ENCODE measurements at regions not wholly inside any gene's neighbourhood (a gene's known extent, or its start where the extent isn't known, plus 50 kb on each side); places are given as distances from the start of the nearest gene placed in this dataset.

GRCh38 chr5:163660486-163660885, 155.1 kb downstream of the MAT2B start:
- Mint-ChIP-seq H3K27me3 (ENCODE audit: low read depth in 3 of 3) (peaks cover 0 to 5% (median 0%) of the 10 kb centered on the region in 3 donors), H3K27ac (no peak overlapping the region), H3K4me3 (no peak overlapping the region), H3K9me3 (peaks cover 0 to 14% (median 3%) of the 10 kb centered on the region in 7 donors), H3K4me1 (peaks cover 25% of the 10 kb centered on the region), H3K36me3 (no peaks in the 10 kb centered on the region)
- H3K27me3 ChIP-seq (ENCODE audit: control insufficient read depth in 2 of 2, insufficient read depth in 2 of 2, low read length in 2 of 2) = no peaks in the 10 kb centered on the region
- DNase-seq = no peak
- intact Hi-C loops (cut with micrococcal nuclease) = no loop called here
- peaks cover 17 to 20% of the 10 kb centered on the region in 2 donors for H3K4me1 ChIP-seq (ENCODE audit: control insufficient read depth in 1 of 2, insufficient read depth in 2 of 2, low read length in 2 of 2)
- no peaks in the 10 kb centered on the region for H4K20me1 ChIP-seq (ENCODE audit: insufficient read depth, low read length)
- H3K36me3 ChIP-seq (replicated peaks in 1 of 2; ENCODE audit: control insufficient read depth in 1 of 2, insufficient read depth in 2 of 2, low read length in 2 of 2) = no peaks in the 10 kb centered on the region
- WGBS (ENCODE audit: insufficient coverage) = 100% methylated on average over 1 of the region's 1 CpG
- peaks cover 0 to 2% of the 10 kb centered on the region in 2 donors for H3K9me3 ChIP-seq (replicated peaks in 1 of 2; ENCODE audit: control insufficient read depth in 1 of 2, insufficient read depth in 1 of 2, low read length in 2 of 2)
- H3K9ac ChIP-seq (ENCODE audit: insufficient read depth, low read length, poor library complexity, severe bottlenecking) = no peak overlapping the region
- no peak overlapping the region for H3K4me3 ChIP-seq (replicated peaks in 1 of 3; ENCODE audit: low read depth in 2 of 3, low read length in 3 of 3)
- H3K4me2 ChIP-seq (replicated peaks; ENCODE audit: extremely low read depth, low read length, poor library complexity, severe bottlenecking) = no peak overlapping the region
- TF ChIP-seq CTCF (IDR thresholded peaks at IDR 0.05) = no peak
- H2AFZ ChIP-seq (ENCODE audit: insufficient read depth, low read depth, low read length, poor library complexity, severe bottlenecking) = no peak overlapping the region
- no peak overlapping the region for H3K27ac ChIP-seq (ENCODE audit: low read depth in 1 of 2, low read length in 2 of 2)
- no peaks in the 10 kb centered on the region for H3K79me2 ChIP-seq (ENCODE audit: insufficient read depth, low read length)

GRCh38 chr5:163661360-163661759, 155.9 kb downstream of the MAT2B start:
- WGBS (ENCODE audit: insufficient coverage) = 14% methylated on average over 1 of the region's 1 CpG

More at GRCh38 chr5:163661360-163661759, 155.9 kb downstream of the MAT2B start:
- DNase-seq = no peak
- H3K27ac Mint-ChIP-seq = peak overlapping the region in 2 of 7 donors; percentile 52 to 71
- intact Hi-C loops (cut with micrococcal nuclease) = no loop called here
- H3K4me1 Mint-ChIP-seq = peaks cover 25% of the 10 kb centered on the region
- no peaks in the 10 kb centered on the region for H3K36me3 Mint-ChIP-seq
- Histone ChIP-seq H3K36me3 (replicated peaks in 1 of 2; ENCODE audit: control insufficient read depth in 1 of 2, insufficient read depth in 2 of 2, low read length in 2 of 2) (no peaks in the 10 kb centered on the region), H2AFZ (ENCODE audit: insufficient read depth, low read depth, low read length, poor library complexity, severe bottlenecking) (no peak overlapping the region), H3K4me3 (replicated peaks in 1 of 3; ENCODE audit: low read depth in 2 of 3, low read length in 3 of 3) (no peak overlapping the region), H3K27ac (ENCODE audit: low read depth in 1 of 2, low read length in 2 of 2) (no peak overlapping the region), H3K4me2 (replicated peaks; ENCODE audit: extremely low read depth, low read length, poor library complexity, severe bottlenecking) (peak overlapping the region; percentile 1), H3K79me2 (ENCODE audit: insufficient read depth, low read length) (no peaks in the 10 kb centered on the region), H3K4me1 (ENCODE audit: control insufficient read depth in 1 of 2, insufficient read depth in 2 of 2, low read length in 2 of 2) (peaks cover 17 to 20% of the 10 kb centered on the region in 2 donors), H3K9me3 (replicated peaks in 1 of 2; ENCODE audit: control insufficient read depth in 1 of 2, insufficient read depth in 1 of 2, low read length in 2 of 2) (peaks cover 0 to 2% of the 10 kb centered on the region in 2 donors), H3K27me3 (ENCODE audit: control insufficient read depth in 2 of 2, insufficient read depth in 2 of 2, low read length in 2 of 2) (no peaks in the 10 kb centered on the region), H3K9ac (ENCODE audit: insufficient read depth, low read length, poor library complexity, severe bottlenecking) (no peak overlapping the region), H4K20me1 (ENCODE audit: insufficient read depth, low read length) (no peaks in the 10 kb centered on the region)
- H3K9me3 Mint-ChIP-seq = peaks cover 0 to 14% (median 3%) of the 10 kb centered on the region in 7 donors
- H3K4me3 Mint-ChIP-seq = no peak overlapping the region
- no peak for TF ChIP-seq CTCF (IDR thresholded peaks at IDR 0.05)
- peaks cover 0 to 5% (median 0%) of the 10 kb centered on the region in 3 donors for H3K27me3 Mint-ChIP-seq (ENCODE audit: low read depth in 3 of 3)

Measured in CD14-positive monocyte (primary cell).